OCI-LY7 (cell line): ENCODE measurements at regions not wholly inside any gene's neighbourhood (a gene's known extent, or its start where the extent isn't known, plus 50 kb on each side); places are given as distances from the start of the nearest gene placed in this dataset.

Experiments used
- BruUV-seq: library from RNA; stranded (reverse); fragments of 400-500 nt; replicated peaks from 2 replicates; lab custom pipeline; 2021; lab: Mats Ljungman, UMichigan
- CTCF ChIA-PET: fragments of 300-600 bp; sonication (Branson Sonifier 250); formaldehyde crosslinking; loops from one replicate; lab custom pipeline; 2022; ENCODE audit warnings: antibody characterized with exemption; ENCODE audit not compliant: unreplicated experiment; lab: Charles Lee
- POLR2A ChIA-PET: fragments of 300-600 bp; sonication (Branson Sonifier 250); formaldehyde crosslinking; loops from one replicate; lab custom pipeline; 2022; ENCODE audit warnings: antibody characterized with exemption; lab: Charles Lee
- DNase-seq: peaks from one replicate; pipeline ENCODE4 v3.0.0-alpha.2; 2015; ENCODE audit warnings: low spot score
- H2AFZ ChIP-seq: fragments of 200-600 bp; sonication (generic), shearing (Covaris generic); 2 replicates; pipeline ENCODE4 v1.6.1; 2014; ENCODE audit warnings: mild to moderate bottlenecking, antibody characterized with exemption, low read length, moderate library complexity
- H3K27ac ChIP-seq: fragments of 200-600 bp; sonication (generic); 2 replicates; pipeline ENCODE4 v1.5.1; 2014; ENCODE audit warnings: mixed run types, low read depth, mild to moderate bottlenecking, moderate library complexity, low read length, inconsistent platforms; ENCODE audit not compliant: poor library complexity, severe bottlenecking
- H3K36me3 ChIP-seq: fragments of 200-600 bp; sonication (generic); 2 replicates; pipeline ENCODE4 v1.6.1; 2014; ENCODE audit warnings: mild to moderate bottlenecking, antibody characterized with exemption, low read length, moderate library complexity, mixed read lengths; ENCODE audit not compliant: insufficient read depth
- H3K4me1 ChIP-seq: fragments of 200-600 bp; sonication (generic); 2 replicates; pipeline ENCODE4 v1.5.1; 2014; ENCODE audit warnings: mild to moderate bottlenecking, low read length; ENCODE audit not compliant: insufficient read depth, poor library complexity, severe bottlenecking
- H3K4me2 ChIP-seq: fragments of 200-600 bp; sonication (generic); 2 replicates; pipeline ENCODE4 v1.6.1; 2014; ENCODE audit warnings: mild to moderate bottlenecking, low read length
- H3K4me3 ChIP-seq: fragments of 200-600 bp; sonication (generic); 2 replicates; pipeline ENCODE4 v1.5.1; 2014; ENCODE audit warnings: mild to moderate bottlenecking, low read depth, low read length; ENCODE audit not compliant: poor library complexity, severe bottlenecking
- H3K79me2 ChIP-seq: fragments of 200-600 bp; sonication (generic); 2 replicates; pipeline ENCODE4 v1.6.1; 2016; ENCODE audit warnings: low read depth, mild to moderate bottlenecking, low read length, moderate library complexity, mixed read lengths; ENCODE audit not compliant: insufficient read depth
- H3K9me2 ChIP-seq: fragments of 200-600 bp; sonication (generic); 2 replicates; pipeline ENCODE4 v1.6.1; 2016; ENCODE audit warnings: mild to moderate bottlenecking, low read length, mixed read lengths; ENCODE audit not compliant: insufficient read depth
- H3K9me3 ChIP-seq: fragments of 200-600 bp; sonication (generic); 2 replicates; pipeline ENCODE4 v1.6.1; 2014; ENCODE audit warnings: mild to moderate bottlenecking, mixed run types, low read length, mixed read lengths
- H4K20me1 ChIP-seq: fragments of 200-600 bp; sonication (generic); 2 replicates; pipeline ENCODE4 v1.6.1; 2014; ENCODE audit warnings: mild to moderate bottlenecking, antibody characterized with exemption, low read length, moderate library complexity, mixed read lengths; ENCODE audit not compliant: insufficient read depth
- EZH2phosphoT487 ChIP-seq: fragments of 200-600 bp; sonication (generic); IDR thresholded peaks from 2 replicates; pipeline ENCODE4 v1.6.1; 2018; ENCODE audit warnings: low read depth, borderline replicate concordance, mild to moderate bottlenecking, mixed run types, antibody characterized with exemption, low read length, moderate library complexity, mixed read lengths
- intact Hi-C: fragments of 100-400 bp; cut with micrococcal nuclease; formaldehyde crosslinking; loops from one replicate; pipeline ENCODE4 v1.10.0; 2022; ENCODE audit not compliant: unreplicated experiment
- TF ChIP-seq, protein P1 (sequence below): fragments of 200-600 bp; sonication (generic); conservative IDR thresholded peaks from 2 replicates; pipeline ENCODE4 v1.5.1; 2014; ENCODE audit warnings: mild to moderate bottlenecking, antibody characterized with exemption, low read length, moderate library complexity, mixed read lengths

DNA sequence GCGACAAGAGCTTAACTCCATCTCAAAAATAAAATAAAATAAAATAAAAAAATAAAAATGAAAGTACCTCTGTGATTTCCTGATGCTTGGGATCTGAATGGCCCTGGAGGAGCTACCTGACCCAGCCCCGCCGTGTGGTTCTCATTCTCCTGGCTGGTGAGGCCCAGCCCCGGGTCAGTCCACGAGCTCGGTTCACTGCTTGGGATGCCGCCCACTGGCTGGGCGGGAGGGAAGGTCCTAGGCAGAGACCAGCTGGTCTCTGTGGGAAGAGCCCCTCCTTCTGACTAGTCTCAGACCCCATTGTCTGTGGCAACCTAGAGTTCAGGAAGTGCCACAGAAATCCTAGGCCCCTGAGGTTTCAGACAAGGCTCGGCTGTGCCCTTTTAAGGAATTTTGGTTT, 55.1 kb upstream of the DLGAP1 start:
- H3K4me2 ChIP-seq, result no peak overlapping the region
- H4K20me1 ChIP-seq, result no peaks in the 10 kb centered on the region
- no peak overlapping the region for H3K4me3 ChIP-seq
- TF ChIP-seq, protein P1, sequence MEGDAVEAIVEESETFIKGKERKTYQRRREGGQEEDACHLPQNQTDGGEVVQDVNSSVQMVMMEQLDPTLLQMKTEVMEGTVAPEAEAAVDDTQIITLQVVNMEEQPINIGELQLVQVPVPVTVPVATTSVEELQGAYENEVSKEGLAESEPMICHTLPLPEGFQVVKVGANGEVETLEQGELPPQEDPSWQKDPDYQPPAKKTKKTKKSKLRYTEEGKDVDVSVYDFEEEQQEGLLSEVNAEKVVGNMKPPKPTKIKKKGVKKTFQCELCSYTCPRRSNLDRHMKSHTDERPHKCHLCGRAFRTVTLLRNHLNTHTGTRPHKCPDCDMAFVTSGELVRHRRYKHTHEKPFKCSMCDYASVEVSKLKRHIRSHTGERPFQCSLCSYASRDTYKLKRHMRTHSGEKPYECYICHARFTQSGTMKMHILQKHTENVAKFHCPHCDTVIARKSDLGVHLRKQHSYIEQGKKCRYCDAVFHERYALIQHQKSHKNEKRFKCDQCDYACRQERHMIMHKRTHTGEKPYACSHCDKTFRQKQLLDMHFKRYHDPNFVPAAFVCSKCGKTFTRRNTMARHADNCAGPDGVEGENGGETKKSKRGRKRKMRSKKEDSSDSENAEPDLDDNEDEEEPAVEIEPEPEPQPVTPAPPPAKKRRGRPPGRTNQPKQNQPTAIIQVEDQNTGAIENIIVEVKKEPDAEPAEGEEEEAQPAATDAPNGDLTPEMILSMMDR, result no peak
- TF ChIP-seq EZH2phosphoT487, result no peak
- H2AFZ ChIP-seq, result no peak overlapping the region
- ChIA-PET POLR2A (no interaction called here), CTCF (no interaction called here)
- H3K36me3 ChIP-seq, result no peaks in the 10 kb centered on the region
- no peak for DNase-seq
- H3K79me2 ChIP-seq, result no peaks in the 10 kb centered on the region
- intact Hi-C loops, result loop anchor here (10.0 kb wide), 1 partner anchor 165 kb away; no protein-coding TSS in a partner anchor
- H3K9me2 ChIP-seq, result no peaks in the 10 kb centered on the region
- no TSS peak for BruUV-seq
- 0 out of 2 replicates have a peak, but pooled peaks cover 5% of the 10 kb centered on the region for H3K9me3 ChIP-seq
- H3K27ac ChIP-seq, result no peak overlapping the region
- H3K4me1 ChIP-seq, result no peaks in the 10 kb centered on the region
